HepG2 (cell line): ENCODE measurements at regions not wholly inside any gene's neighbourhood (a gene's known extent, or its start where the extent isn't known, plus 50 kb on each side); places are given as distances from the start of the nearest gene placed in this dataset.

Source experiments
- CTCF ChIP-seq: sonication (generic); formaldehyde crosslinking; IDR thresholded peaks from 2 replicates; pipeline ENCODE4 v1.5.0; 2020; ENCODE audit warnings: mild to moderate bottlenecking, missing genetic modification reagents, moderate library complexity
- GATA4 ChIP-seq: sonication (generic); IDR thresholded peaks from 2 replicates; pipeline ENCODE4 v1.6.1; 2016; ENCODE audit warnings: antibody characterized with exemption, low read depth, borderline replicate concordance
- JUN ChIP-seq: sonication (generic); formaldehyde crosslinking; IDR thresholded peaks from 2 replicates; pipeline ENCODE4 v1.4.0; 2020; ENCODE audit warnings: mild to moderate bottlenecking, missing genetic modification reagents
- MAFG ChIP-seq: sonication (generic); formaldehyde crosslinking; IDR thresholded peaks from 2 replicates; pipeline ENCODE4 v1.5.1; 2020; ENCODE audit warnings: mild to moderate bottlenecking, missing genetic modification reagents
- SMAD3 ChIP-seq: sonication (generic); formaldehyde crosslinking; IDR thresholded peaks from 2 replicates; pipeline ENCODE4 v1.4.0; 2020; ENCODE audit warnings: missing genetic modification reagents
- SOX13 ChIP-seq, 3 experiments: fragments of 450-650 bp in 1 of 3; sonication (generic) in 1 of 3; formaldehyde crosslinking in 1 of 3; IDR thresholded peaks in 2 of 3; conservative IDR thresholded peaks in 1 of 3; 2 replicates each; pipeline versions ENCODE4 v1.5.0 to v1.6.1; 2016 to 2020; ENCODE audit warnings: antibody characterized with exemption in 1 of 3, mild to moderate bottlenecking in 1 of 3, missing compliant biosample characterization in 1 of 3, missing genetic modification reagents in 1 of 3, moderate library complexity in 1 of 3
- ZBTB7A ChIP-seq: sonication (generic); formaldehyde crosslinking; IDR thresholded peaks from 2 replicates; pipeline ENCODE4 v1.8.0; 2022; ENCODE audit warnings: mild to moderate bottlenecking, missing genetic modification reagents
- ZNF839 ChIP-seq: sonication (generic); formaldehyde crosslinking; IDR thresholded peaks from 2 replicates; pipeline ENCODE4 v1.4.0; 2020; ENCODE audit warnings: missing genetic modification reagents, mild to moderate bottlenecking, borderline replicate concordance

DNA sequence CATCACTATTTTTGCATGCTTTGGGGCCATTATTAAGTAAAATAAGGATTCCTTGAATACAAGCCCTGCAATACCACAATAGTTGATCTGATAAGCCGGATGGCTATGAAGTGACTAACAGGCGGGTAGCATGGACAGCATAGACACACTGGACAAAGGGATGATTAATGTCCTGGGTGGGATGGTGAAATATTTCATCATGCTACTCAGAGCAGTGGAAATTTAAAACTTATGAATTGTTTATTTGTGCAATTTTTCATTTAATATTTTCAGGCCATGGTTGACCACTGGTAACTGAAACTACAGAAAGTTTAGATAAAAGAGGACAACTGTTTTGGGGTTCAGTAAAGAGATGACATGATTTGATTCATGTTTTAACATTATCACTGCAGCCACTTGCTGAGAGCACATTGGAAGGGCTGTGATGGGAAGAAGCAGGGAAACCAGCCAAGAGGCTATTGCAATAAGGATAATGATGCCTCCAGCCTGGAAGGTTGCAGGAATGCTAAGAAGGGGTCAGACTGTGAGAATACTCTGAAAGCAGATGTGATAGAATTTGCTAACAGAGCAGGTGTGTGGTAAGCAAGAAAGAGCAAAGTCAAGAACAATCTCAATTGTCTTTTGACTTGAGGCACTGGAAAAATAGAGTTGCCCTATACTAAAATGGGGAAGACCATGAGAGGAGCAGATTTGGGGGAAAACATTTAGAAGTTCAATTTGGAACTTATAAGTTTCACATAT, 62.5 kb upstream of the TNFSF4 start:
- TF ChIP-seq ZBTB7A (CRISPR knock-in tag) (no peak), CTCF (CRISPR knock-in tag) (no peak), GATA4 (no peak), MAFG (no peak), SMAD3 (CRISPR knock-in tag) (no peak), SOX13 (IDR thresholded peaks at IDR 0.05) (no peak), SOX13 (CRISPR knock-in tag; conservative IDR thresholded peaks at IDR 0.05 in 1 of 2, IDR thresholded peaks at IDR 0.05 in 1 of 2) (no peak), ZNF839 (CRISPR knock-in tag) (no peak), JUN (CRISPR knock-in tag) (no peak)
